ENCODE measurements at regions not wholly inside any gene's neighbourhood (a gene's known extent, or its start where the extent isn't known, plus 50 kb on each side); places are given as distances from the start of the nearest gene placed in this dataset.
"Not testable (repeated sequence)": the region's sequence is repeated elsewhere in the genome, so short reads cannot be mapped to it uniquely, and the experiment has no call there.

DNA sequence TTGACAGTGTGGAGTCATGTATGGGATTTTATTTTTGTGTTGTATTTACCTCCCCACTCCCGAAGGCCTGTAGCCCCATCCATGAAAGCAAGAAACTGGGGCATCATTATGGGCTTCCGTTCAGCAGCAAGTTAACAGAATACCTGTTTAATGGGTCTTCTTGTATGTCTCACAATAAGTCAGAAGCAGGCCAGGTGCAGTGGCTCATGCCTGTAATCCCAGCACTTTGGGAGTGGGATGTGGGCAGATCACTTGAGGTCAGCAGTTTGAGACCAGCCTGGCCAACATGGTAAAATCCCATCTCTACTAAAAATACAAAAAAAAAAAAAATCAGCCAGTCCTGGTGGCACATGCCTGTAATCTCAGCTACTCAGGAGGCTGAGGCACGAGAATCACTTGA is 239.7 kb downstream of the SMAD2 start:
- H3K9ac ChIP-seq (ENCODE audit: low read depth, low read length); BruUV-seq (replicated peaks); H3K23ac ChIP-seq (ENCODE audit: low read depth, low read length); CTCF ChIA-PET; intact Hi-C loops (cut with micrococcal nuclease); H4K91ac ChIP-seq (ENCODE audit: insufficient read depth, low read depth, low read length); H4K8ac ChIP-seq (ENCODE audit: low read depth in 2 of 2, low read length in 2 of 2); H3K36me3 ChIP-seq (ENCODE audit: control insufficient read depth, insufficient read depth, low read length); H3K4me1 ChIP-seq (ENCODE audit: control insufficient read depth, insufficient read depth, low read length); POLR2A ChIA-PET (ENCODE audit: unreplicated experiment); H4K20me1 ChIP-seq (ENCODE audit: insufficient read depth, low read length); H2AK9ac ChIP-seq (replicated peaks; ENCODE audit: low read depth, low read length, poor library complexity); H4K5ac ChIP-seq (ENCODE audit: low read depth, low read length); H3K9me3 ChIP-seq (ENCODE audit: control insufficient read depth, insufficient read depth, low read length); H3K4me3 ChIP-seq (ENCODE audit: insufficient read depth, low read depth, low read length); H2AFZ ChIP-seq (replicated peaks; ENCODE audit: low read length, poor library complexity); H3K27me3 ChIP-seq (ENCODE audit: control insufficient read depth, insufficient read depth, low read length); H3K4me2 ChIP-seq (ENCODE audit: low read depth, low read length); H3K14ac ChIP-seq (replicated peaks; ENCODE audit: low read depth, low read length); DNase-seq; H3K9me1 ChIP-seq (ENCODE audit: insufficient read depth, low read length); H2AK5ac ChIP-seq (ENCODE audit: low read depth, low read length); H2BK15ac ChIP-seq (ENCODE audit: low read depth, low read length); dilution Hi-C loops (cut with HindIII; ENCODE audit: low sequenced_read_pairs, unreplicated experiment); H3K56ac ChIP-seq (ENCODE audit: extremely low read depth, insufficient read depth, low read length); ATAC-seq (ENCODE audit: low read depth); H2BK20ac ChIP-seq (ENCODE audit: low read depth, low read length); H3K79me1 ChIP-seq (ENCODE audit: low read depth in 1 of 2, low read length in 2 of 2); H2BK5ac ChIP-seq (ENCODE audit: low read depth, low read length, poor library complexity, severe bottlenecking); H2BK120ac ChIP-seq (ENCODE audit: low read depth, low read length); H3K18ac ChIP-seq (ENCODE audit: low read depth, low read length); H3K4ac ChIP-seq (ENCODE audit: low read depth, low read length); H3K27ac ChIP-seq (ENCODE audit: insufficient read depth, low read length); in situ Hi-C loops (cut with MboI; ENCODE audit: low sequenced_read_pairs): not testable (repeated sequence)
- WGBS, 2 experiments (ENCODE audit: extremely low coverage in 2 of 2, insufficient read length in 1 of 2), result 60% methylated on average over 1 of the region's 3 CpGs; no CpG with 5 or more reads in 1 of the 2 experiments
